ENCODE measurements at regions not wholly inside any gene's neighbourhood (a gene's known extent, or its start where the extent isn't known, plus 50 kb on each side); places are given as distances from the start of the nearest gene placed in this dataset.
"Not testable (repeated sequence)": the region's sequence is repeated elsewhere in the genome, so short reads cannot be mapped to it uniquely, and the experiment has no call there.

DNA sequence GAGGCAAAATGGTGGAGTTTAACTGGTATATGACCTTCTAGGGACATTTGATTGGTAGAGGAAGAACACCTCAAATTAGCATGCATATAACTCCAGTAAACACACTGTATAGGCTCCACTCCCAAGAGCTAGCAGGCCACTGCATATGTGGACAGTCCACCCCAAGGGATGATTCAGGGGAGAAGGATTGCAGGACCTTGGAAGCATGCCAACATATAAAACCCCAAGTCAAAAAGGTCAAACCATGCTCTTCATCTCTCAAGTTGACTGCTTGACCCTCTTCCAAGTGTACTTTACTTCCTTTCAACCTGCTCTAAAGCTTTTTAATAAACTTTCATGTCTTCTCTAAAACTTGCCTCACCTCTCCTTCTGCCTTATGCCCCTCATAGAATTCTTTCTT is 459.9 kb upstream of the CCDC179 start:
- no peak for ATAC-seq (replicated peaks in 1 of 4)
- Histone ChIP-seq H3K9me3 (no peaks in the 10 kb centered on the region), H3K27me3 (replicated peaks in 1 of 2; ENCODE audit: control insufficient read depth in 2 of 2, extremely low read depth in 1 of 2, insufficient read depth in 2 of 2, low read length in 1 of 2) (no peaks in the 10 kb centered on the region), H3K36me3 (ENCODE audit: control insufficient read depth in 2 of 2, extremely low read depth in 1 of 2, insufficient read depth in 1 of 2, low read length in 1 of 2) (no peaks in the 10 kb centered on the region), H3K27ac (ENCODE audit: low read length) (no peak overlapping the region), H3K4me3 (ENCODE audit: control insufficient read depth in 1 of 2, extremely low read depth in 1 of 2, low read length in 1 of 2) (no peak overlapping the region), H3K4me1 (ENCODE audit: control insufficient read depth in 1 of 2, extremely low read depth in 1 of 2, insufficient read depth in 2 of 2, low read length in 2 of 2) (no peaks in the 10 kb centered on the region)
- Mint-ChIP-seq H3K4me1 (no peaks in the 10 kb centered on the region), H3K9me3 (peaks cover 8 to 29% (median 27%) of the 10 kb centered on the region in 3 donors), H3K36me3 (no peaks in the 10 kb centered on the region), H3K27ac (no peak overlapping the region), H3K27me3 (no peaks in the 10 kb centered on the region), H3K4me3 (no peak overlapping the region)
- POLR2A ChIA-PET = no interaction called here
- CTCF ChIA-PET = no interaction called here
- no peak for DNase-seq

- H3K9me3 Mint-ChIP-seq = peaks cover 0 to 16% (median 16%) of the 10 kb centered on the region in 3 donors
- H3K27me3 Mint-ChIP-seq; H3K4me3 ChIP-seq (ENCODE audit: control insufficient read depth in 1 of 2, extremely low read depth in 1 of 2, low read length in 1 of 2); H3K36me3 Mint-ChIP-seq; H3K9me3 ChIP-seq; H3K4me1 Mint-ChIP-seq; H3K27ac Mint-ChIP-seq; H3K27me3 ChIP-seq (replicated peaks in 1 of 2; ENCODE audit: control insufficient read depth in 2 of 2, extremely low read depth in 1 of 2, insufficient read depth in 2 of 2, low read length in 1 of 2); H3K4me3 Mint-ChIP-seq; H3K36me3 ChIP-seq (ENCODE audit: control insufficient read depth in 2 of 2, extremely low read depth in 1 of 2, insufficient read depth in 1 of 2, low read length in 1 of 2); CTCF ChIA-PET; H3K27ac ChIP-seq (ENCODE audit: low read length); ATAC-seq (replicated peaks in 1 of 4); DNase-seq; H3K4me1 ChIP-seq (ENCODE audit: control insufficient read depth in 1 of 2, extremely low read depth in 1 of 2, insufficient read depth in 2 of 2, low read length in 2 of 2); POLR2A ChIA-PET: not testable (repeated sequence)
- WGBS (ENCODE audit: insufficient coverage) = 0% methylated on average over 1 of the region's 6 CpGs
Measured at GRCh38 chr11:23335586-23335985, 475.3 kb upstream of the CCDC179 start.

DNA sequence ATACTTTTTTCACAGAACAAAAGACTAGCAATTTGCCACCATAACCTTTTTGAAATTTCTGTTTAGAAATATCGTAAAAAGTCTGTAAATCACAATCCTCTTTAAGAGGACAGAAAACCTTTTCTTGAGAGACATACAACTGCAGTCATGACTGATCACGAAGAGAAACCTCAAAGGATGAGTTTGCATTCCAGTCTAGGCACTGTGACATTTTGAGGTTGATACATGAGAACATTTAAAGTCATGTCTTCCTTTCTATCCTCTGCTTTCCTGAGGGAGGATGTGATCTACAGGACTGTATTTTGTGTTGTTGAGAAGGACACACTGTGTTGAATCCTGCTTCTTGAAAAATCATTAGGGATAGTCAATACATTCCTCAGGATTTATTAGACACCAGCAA is 476.7 kb upstream of the CCDC179 start:
- H3K36me3 ChIP-seq (ENCODE audit: control insufficient read depth in 2 of 2, extremely low read depth in 1 of 2, insufficient read depth in 1 of 2, low read length in 1 of 2) = no peaks in the 10 kb centered on the region
- no peaks in the 10 kb centered on the region for H3K36me3 Mint-ChIP-seq
- H3K9me3 ChIP-seq = no peaks in the 10 kb centered on the region
- DNase-seq = no peak
- no peak overlapping the region for H3K27ac ChIP-seq (ENCODE audit: low read length)
- H3K4me1 Mint-ChIP-seq = no peaks in the 10 kb centered on the region
- H3K4me3 ChIP-seq (ENCODE audit: control insufficient read depth in 1 of 2, extremely low read depth in 1 of 2, low read length in 1 of 2) = no peak overlapping the region
- no peaks in the 10 kb centered on the region for H3K27me3 ChIP-seq (replicated peaks in 1 of 2; ENCODE audit: control insufficient read depth in 2 of 2, extremely low read depth in 1 of 2, insufficient read depth in 2 of 2, low read length in 1 of 2)
- no peaks in the 10 kb centered on the region for H3K4me1 ChIP-seq (ENCODE audit: control insufficient read depth in 1 of 2, extremely low read depth in 1 of 2, insufficient read depth in 2 of 2, low read length in 2 of 2)
- peaks cover 0 to 14% (median 12%) of the 10 kb centered on the region in 3 donors for H3K9me3 Mint-ChIP-seq
- CTCF ChIA-PET = no interaction called here
- WGBS (ENCODE audit: insufficient coverage) = 0% methylated on average over 1 of the region's 2 CpGs
- no peaks in the 10 kb centered on the region for H3K27me3 Mint-ChIP-seq
- no peak for ATAC-seq (replicated peaks in 1 of 4)
- H3K27ac Mint-ChIP-seq = no peak overlapping the region
- H3K4me3 Mint-ChIP-seq = no peak overlapping the region
- POLR2A ChIA-PET = no interaction called here

GRCh38 chr11:23353611-23354010 is 493.3 kb upstream of the CCDC179 start:
- POLR2A ChIA-PET = no interaction called here

DNA sequence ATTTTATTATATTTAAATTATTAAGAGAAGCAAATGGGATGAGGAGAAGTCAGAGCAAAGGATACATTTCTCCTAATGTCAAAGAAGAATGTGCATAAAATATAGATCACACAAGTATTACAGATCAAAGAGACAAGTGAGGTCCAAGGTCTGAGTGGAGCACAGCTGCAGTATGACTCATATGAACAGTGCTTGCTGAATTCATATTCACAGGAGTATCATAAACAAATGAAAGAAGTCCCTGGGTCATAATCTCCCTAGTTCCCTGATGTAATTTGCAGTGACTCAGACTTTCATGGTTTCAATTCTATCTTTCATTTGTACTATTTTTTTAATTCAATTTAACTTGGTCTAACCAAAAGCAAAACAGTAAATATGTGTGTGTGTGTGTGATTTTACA is 499.0 kb upstream of the CCDC179 start:
- H3K27me3 Mint-ChIP-seq = no peaks in the 10 kb centered on the region

More at GRCh38 chr11:23353611-23354010, 493.3 kb upstream of the CCDC179 start:
- no peaks in the 10 kb centered on the region for H3K27me3 Mint-ChIP-seq
- ATAC-seq (replicated peaks in 1 of 4) (no peak), DNase-seq (no peak)
- no peak overlapping the region for H3K27ac Mint-ChIP-seq
- H3K4me1 Mint-ChIP-seq = no peaks in the 10 kb centered on the region
- no peak overlapping the region for H3K4me3 Mint-ChIP-seq
- WGBS (ENCODE audit: insufficient coverage) = no CpG with 5 or more reads among the region's 2 CpGs
- H3K9me3 Mint-ChIP-seq = peaks cover 5 to 16% (median 13%) of the 10 kb centered on the region in 3 donors
- Histone ChIP-seq H3K27me3 (replicated peaks in 1 of 2; ENCODE audit: control insufficient read depth in 2 of 2, extremely low read depth in 1 of 2, insufficient read depth in 2 of 2, low read length in 1 of 2) (no peaks in the 10 kb centered on the region), H3K9me3 (no peaks in the 10 kb centered on the region), H3K36me3 (ENCODE audit: control insufficient read depth in 2 of 2, extremely low read depth in 1 of 2, insufficient read depth in 1 of 2, low read length in 1 of 2) (no peaks in the 10 kb centered on the region), H3K4me1 (ENCODE audit: control insufficient read depth in 1 of 2, extremely low read depth in 1 of 2, insufficient read depth in 2 of 2, low read length in 2 of 2) (no peaks in the 10 kb centered on the region), H3K27ac (ENCODE audit: low read length) (no peak overlapping the region), H3K4me3 (ENCODE audit: control insufficient read depth in 1 of 2, extremely low read depth in 1 of 2, low read length in 1 of 2) (no peak overlapping the region)
- CTCF ChIA-PET = no interaction called here
- H3K36me3 Mint-ChIP-seq = no peaks in the 10 kb centered on the region

DNA sequence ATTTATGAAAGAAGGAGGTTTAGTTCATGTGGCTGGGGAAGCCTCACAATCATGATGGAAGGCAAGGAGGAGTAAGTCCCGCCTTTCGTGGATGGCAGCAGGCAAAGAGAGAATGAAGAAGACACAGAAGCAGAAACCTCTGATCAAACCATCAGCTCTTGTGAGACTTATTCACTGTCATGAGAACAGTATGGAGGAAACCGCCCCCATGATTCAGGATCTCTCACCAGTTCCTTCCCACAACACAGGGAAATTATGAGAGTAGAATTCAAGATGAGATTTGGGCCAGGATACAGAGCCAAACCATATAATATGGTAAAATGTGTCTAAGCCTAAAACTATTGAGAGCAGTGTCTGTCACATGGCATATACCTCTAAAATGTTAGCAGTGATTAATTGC is 503.8 kb upstream of the CCDC179 start:
- H3K4me3 ChIP-seq (ENCODE audit: control insufficient read depth in 1 of 2, extremely low read depth in 1 of 2, low read length in 1 of 2) = no peak overlapping the region
- Mint-ChIP-seq H3K36me3 (no peaks in the 10 kb centered on the region), H3K4me1 (no peaks in the 10 kb centered on the region), H3K27ac (no peak overlapping the region), H3K9me3 (peaks cover 11 to 25% (median 13%) of the 10 kb centered on the region in 3 donors), H3K27me3 (no peaks in the 10 kb centered on the region), H3K4me3 (no peak overlapping the region)
- no peaks in the 10 kb centered on the region for H3K27me3 ChIP-seq (replicated peaks in 1 of 2; ENCODE audit: control insufficient read depth in 2 of 2, extremely low read depth in 1 of 2, insufficient read depth in 2 of 2, low read length in 1 of 2)
- H3K9me3 ChIP-seq = no peaks in the 10 kb centered on the region
- POLR2A ChIA-PET = no interaction called here
- WGBS (ENCODE audit: insufficient coverage) = no CpG with 5 or more reads among the region's 3 CpGs
- no peak overlapping the region for H3K27ac ChIP-seq (ENCODE audit: low read length)
- no peaks in the 10 kb centered on the region for H3K4me1 ChIP-seq (ENCODE audit: control insufficient read depth in 1 of 2, extremely low read depth in 1 of 2, insufficient read depth in 2 of 2, low read length in 2 of 2)
- ATAC-seq (replicated peaks in 1 of 4) = no peak
- CTCF ChIA-PET = no interaction called here
- DNase-seq = no peak
- no peaks in the 10 kb centered on the region for H3K36me3 ChIP-seq (ENCODE audit: control insufficient read depth in 2 of 2, extremely low read depth in 1 of 2, insufficient read depth in 1 of 2, low read length in 1 of 2)

More for the DNA sequence above, 499.0 kb upstream of the CCDC179 start:
- Histone ChIP-seq H3K27me3 (replicated peaks in 1 of 2; ENCODE audit: control insufficient read depth in 2 of 2, extremely low read depth in 1 of 2, insufficient read depth in 2 of 2, low read length in 1 of 2) (no peaks in the 10 kb centered on the region), H3K4me3 (ENCODE audit: control insufficient read depth in 1 of 2, extremely low read depth in 1 of 2, low read length in 1 of 2) (no peak overlapping the region), H3K36me3 (ENCODE audit: control insufficient read depth in 2 of 2, extremely low read depth in 1 of 2, insufficient read depth in 1 of 2, low read length in 1 of 2) (no peaks in the 10 kb centered on the region), H3K27ac (ENCODE audit: low read length) (no peak overlapping the region), H3K4me1 (ENCODE audit: control insufficient read depth in 1 of 2, extremely low read depth in 1 of 2, insufficient read depth in 2 of 2, low read length in 2 of 2) (no peaks in the 10 kb centered on the region), H3K9me3 (no peaks in the 10 kb centered on the region)
- CTCF ChIA-PET = no interaction called here
- Mint-ChIP-seq H3K9me3 (peaks cover 3 to 23% (median 20%) of the 10 kb centered on the region in 3 donors), H3K4me1 (no peaks in the 10 kb centered on the region), H3K27ac (no peak overlapping the region), H3K4me3 (no peak overlapping the region), H3K36me3 (no peaks in the 10 kb centered on the region)
- no peak for ATAC-seq (replicated peaks in 1 of 4)
- POLR2A ChIA-PET = no interaction called here
- no peak for DNase-seq

DNA sequence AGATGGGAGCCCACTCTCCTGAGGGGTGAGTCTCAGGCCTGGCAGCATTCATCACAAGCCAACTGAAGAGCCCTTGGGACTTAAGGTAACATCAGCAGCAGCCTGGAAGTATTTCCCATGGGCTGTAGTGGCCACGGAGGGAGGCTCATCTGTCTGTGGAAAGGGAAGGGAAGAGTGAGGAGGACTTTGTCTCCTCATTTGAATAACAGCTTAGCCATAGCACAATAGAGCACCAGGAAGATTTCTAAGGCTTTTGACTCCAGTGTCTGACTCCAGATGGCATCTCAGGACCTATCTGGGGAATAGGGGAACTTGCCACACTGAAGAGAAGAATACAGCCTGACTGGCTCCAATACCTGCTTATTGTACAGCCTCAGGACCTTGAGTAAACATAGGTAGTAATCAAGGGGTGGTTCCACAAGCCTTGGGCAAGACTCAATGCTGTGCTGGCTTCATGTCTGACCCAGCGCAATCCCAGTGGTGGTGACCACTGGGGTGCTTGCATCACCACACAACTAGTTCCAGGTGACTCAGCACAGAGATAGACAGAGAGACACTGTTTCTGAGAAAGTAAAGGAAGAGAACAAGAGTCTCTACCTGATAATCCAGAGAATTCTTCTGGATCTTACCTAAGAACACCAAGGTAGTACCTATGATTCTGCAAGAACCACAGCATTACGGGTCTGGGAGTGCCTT is 510.5 kb upstream of the CCDC179 start:
- WGBS (ENCODE audit: insufficient coverage) = 40% methylated on average over 1 of the region's 3 CpGs
- Histone ChIP-seq H3K36me3 (ENCODE audit: control insufficient read depth in 2 of 2, extremely low read depth in 1 of 2, insufficient read depth in 1 of 2, low read length in 1 of 2) (no peaks in the 10 kb centered on the region), H3K4me3 (ENCODE audit: control insufficient read depth in 1 of 2, extremely low read depth in 1 of 2, low read length in 1 of 2) (no peak overlapping the region), H3K27ac (ENCODE audit: low read length) (no peak overlapping the region), H3K27me3 (replicated peaks in 1 of 2; ENCODE audit: control insufficient read depth in 2 of 2, extremely low read depth in 1 of 2, insufficient read depth in 2 of 2, low read length in 1 of 2) (no peaks in the 10 kb centered on the region), H3K9me3 (peaks cover 2% of the 10 kb centered on the region), H3K4me1 (ENCODE audit: control insufficient read depth in 1 of 2, extremely low read depth in 1 of 2, insufficient read depth in 2 of 2, low read length in 2 of 2) (no peaks in the 10 kb centered on the region)
- Mint-ChIP-seq H3K27ac (no peak overlapping the region), H3K4me3 (no peak overlapping the region), H3K27me3 (no peaks in the 10 kb centered on the region), H3K9me3 (peaks cover 17 to 48% (median 33%) of the 10 kb centered on the region in 3 donors), H3K4me1 (no peaks in the 10 kb centered on the region), H3K36me3 (no peaks in the 10 kb centered on the region)
- POLR2A ChIA-PET = no interaction called here
- ATAC-seq (replicated peaks in 1 of 4) = no peak
- CTCF ChIA-PET = no interaction called here
- DNase-seq = no peak
